Prostate gland (tissue), 2 donors: ENCODE measurements at regions not wholly inside any gene's neighbourhood (a gene's known extent, or its start where the extent isn't known, plus 50 kb on each side); places are given as distances from the start of the nearest gene placed in this dataset.

Source experiments
- POLR2A ChIP-seq: fragments of 450-650 bp; IDR thresholded peaks from one replicate; pipeline ENCODE4 v1.6.1; 2016; ENCODE audit warnings: antibody characterized with exemption, mild to moderate bottlenecking
- POLR2AphosphoS5 ChIP-seq: sonication (generic); formaldehyde crosslinking; IDR thresholded peaks from one replicate; pipeline ENCODE4 v1.6.1; 2017; ENCODE audit warnings: antibody characterized with exemption
- TF ChIP-seq, protein P1 (sequence below), 4 experiments: fragments of 200-600 bp in 2 of 4; fragments of 450-650 bp in 2 of 4; sonication (generic) in 2 of 4; IDR thresholded peaks; 1 replicate in 3 of 4; 2 replicates in 1 of 4; pipeline ENCODE4 v1.5.1; 2016 to 2019; ENCODE audit warnings: antibody characterized with exemption in 4 of 4, mild to moderate bottlenecking in 2 of 4, moderate library complexity in 2 of 4

DNA sequence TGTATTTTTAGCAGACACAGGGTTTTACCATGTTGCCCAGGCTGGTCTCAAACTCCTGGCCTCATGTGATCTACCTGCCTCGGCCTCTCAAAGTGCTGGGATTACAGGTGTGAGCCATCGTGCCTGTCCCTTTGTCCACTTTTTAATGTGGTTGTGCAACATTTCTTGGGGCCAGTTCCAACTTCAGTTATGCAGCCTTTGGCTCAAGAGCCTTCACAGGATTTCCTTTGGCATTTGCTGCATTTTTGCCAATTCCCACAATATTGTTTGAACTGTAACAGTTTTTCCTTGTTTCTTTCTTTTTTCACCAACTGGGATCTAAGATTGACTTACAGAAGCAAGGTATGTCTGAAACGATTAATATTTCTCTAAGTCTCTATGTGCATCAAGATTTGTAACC, 63.6 kb downstream of the EDN1 start:
- no peak for TF ChIP-seq POLR2A
- TF ChIP-seq, protein P1, sequence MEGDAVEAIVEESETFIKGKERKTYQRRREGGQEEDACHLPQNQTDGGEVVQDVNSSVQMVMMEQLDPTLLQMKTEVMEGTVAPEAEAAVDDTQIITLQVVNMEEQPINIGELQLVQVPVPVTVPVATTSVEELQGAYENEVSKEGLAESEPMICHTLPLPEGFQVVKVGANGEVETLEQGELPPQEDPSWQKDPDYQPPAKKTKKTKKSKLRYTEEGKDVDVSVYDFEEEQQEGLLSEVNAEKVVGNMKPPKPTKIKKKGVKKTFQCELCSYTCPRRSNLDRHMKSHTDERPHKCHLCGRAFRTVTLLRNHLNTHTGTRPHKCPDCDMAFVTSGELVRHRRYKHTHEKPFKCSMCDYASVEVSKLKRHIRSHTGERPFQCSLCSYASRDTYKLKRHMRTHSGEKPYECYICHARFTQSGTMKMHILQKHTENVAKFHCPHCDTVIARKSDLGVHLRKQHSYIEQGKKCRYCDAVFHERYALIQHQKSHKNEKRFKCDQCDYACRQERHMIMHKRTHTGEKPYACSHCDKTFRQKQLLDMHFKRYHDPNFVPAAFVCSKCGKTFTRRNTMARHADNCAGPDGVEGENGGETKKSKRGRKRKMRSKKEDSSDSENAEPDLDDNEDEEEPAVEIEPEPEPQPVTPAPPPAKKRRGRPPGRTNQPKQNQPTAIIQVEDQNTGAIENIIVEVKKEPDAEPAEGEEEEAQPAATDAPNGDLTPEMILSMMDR (IDR thresholded peaks at IDR 0.05), result no peak
- peak; percentile 38 for TF ChIP-seq POLR2AphosphoS5
